Mesothelial cell of epicardium (in vitro differentiated cells): ENCODE measurements at regions not wholly inside any gene's neighbourhood (a gene's known extent, or its start where the extent isn't known, plus 50 kb on each side); places are given as distances from the start of the nearest gene placed in this dataset.

Experiments used
- DNase-seq, 2 experiments: peaks; one replicate each; pipeline ENCODE4 v3.0.0; 2021; ENCODE audit warnings: low spot score in 2 of 2; ENCODE audit not compliant: unreplicated experiment in 2 of 2
- H3K27ac Mint-ChIP-seq: 2 replicates; pipeline ENCODE4 v1.8.0; 2021; ENCODE audit warnings: mixed read lengths
- H3K27me3 Mint-ChIP-seq: 2 replicates; pipeline ENCODE4 v1.8.0; 2021; ENCODE audit warnings: low read depth, mixed read lengths
- H3K36me3 Mint-ChIP-seq: 2 replicates; pipeline ENCODE4 v1.8.0; 2021; ENCODE audit warnings: mixed read lengths
- H3K4me1 Mint-ChIP-seq: 2 replicates; pipeline ENCODE4 v1.8.0; 2021; ENCODE audit warnings: mixed read lengths
- H3K4me3 Mint-ChIP-seq: 2 replicates; pipeline ENCODE4 v1.8.0; 2021; ENCODE audit warnings: mild to moderate bottlenecking, moderate library complexity, mixed read lengths
- H3K9me3 Mint-ChIP-seq: 2 replicates; pipeline ENCODE4 v1.8.0; 2021; ENCODE audit warnings: mixed read lengths
- TF ChIP-seq, protein P1 (sequence below): fragments of 200-600 bp; sonication (generic); IDR thresholded peaks from one replicate; pipeline ENCODE4 v1.5.0; 2021; ENCODE audit warnings: antibody characterized with exemption; ENCODE audit not compliant: unreplicated experiment

GRCh38 chr11:10641912-10642697, 51.5 kb downstream of the IRAG1 start:
- Mint-ChIP-seq H3K4me3 (no peak overlapping the region), H3K4me1 (peaks cover 25% of the 10 kb centered on the region), H3K9me3 (no peaks in the 10 kb centered on the region), H3K27me3 (no peaks in the 10 kb centered on the region), H3K27ac (no peak overlapping the region), H3K36me3 (no peaks in the 10 kb centered on the region)
- TF ChIP-seq, protein P1, sequence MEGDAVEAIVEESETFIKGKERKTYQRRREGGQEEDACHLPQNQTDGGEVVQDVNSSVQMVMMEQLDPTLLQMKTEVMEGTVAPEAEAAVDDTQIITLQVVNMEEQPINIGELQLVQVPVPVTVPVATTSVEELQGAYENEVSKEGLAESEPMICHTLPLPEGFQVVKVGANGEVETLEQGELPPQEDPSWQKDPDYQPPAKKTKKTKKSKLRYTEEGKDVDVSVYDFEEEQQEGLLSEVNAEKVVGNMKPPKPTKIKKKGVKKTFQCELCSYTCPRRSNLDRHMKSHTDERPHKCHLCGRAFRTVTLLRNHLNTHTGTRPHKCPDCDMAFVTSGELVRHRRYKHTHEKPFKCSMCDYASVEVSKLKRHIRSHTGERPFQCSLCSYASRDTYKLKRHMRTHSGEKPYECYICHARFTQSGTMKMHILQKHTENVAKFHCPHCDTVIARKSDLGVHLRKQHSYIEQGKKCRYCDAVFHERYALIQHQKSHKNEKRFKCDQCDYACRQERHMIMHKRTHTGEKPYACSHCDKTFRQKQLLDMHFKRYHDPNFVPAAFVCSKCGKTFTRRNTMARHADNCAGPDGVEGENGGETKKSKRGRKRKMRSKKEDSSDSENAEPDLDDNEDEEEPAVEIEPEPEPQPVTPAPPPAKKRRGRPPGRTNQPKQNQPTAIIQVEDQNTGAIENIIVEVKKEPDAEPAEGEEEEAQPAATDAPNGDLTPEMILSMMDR: no peak
- DNase-seq: no peak

DNA sequence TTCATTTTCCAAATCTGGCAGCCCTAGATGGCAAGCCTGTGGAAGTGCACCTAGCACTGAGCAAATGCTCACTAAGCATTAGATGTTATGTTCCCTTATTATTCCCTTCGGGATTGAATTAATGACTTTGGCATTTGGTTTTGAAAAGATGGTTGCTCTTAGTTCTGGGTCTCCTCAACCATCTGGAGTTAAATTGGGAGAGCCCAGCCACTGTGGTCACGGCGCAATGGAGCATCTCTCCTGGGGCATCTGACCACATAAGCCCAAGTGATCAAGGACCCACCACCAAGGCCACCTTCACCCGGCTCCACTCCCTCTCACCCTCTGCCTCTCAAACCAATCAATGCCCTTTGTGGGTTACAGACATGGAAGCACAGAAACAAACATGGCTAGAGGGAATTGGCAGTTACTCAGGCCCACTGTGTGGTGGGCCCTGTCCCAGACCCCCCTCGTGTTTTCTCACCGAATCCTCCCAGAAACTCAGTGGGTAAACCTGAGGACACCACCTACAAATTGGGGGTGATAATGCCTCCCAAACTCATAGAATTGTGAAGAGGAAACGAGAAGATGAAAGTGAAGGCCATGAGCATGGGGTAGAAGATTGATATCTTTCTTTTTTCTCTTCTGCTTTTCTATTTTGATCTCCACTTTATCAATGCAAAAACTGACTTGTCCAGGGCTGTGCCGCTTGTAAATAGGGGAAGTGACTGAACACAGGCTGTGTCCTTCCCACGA, 52.2 kb downstream of the IRAG1 start:
- no peak for DNase-seq
- Mint-ChIP-seq H3K4me3 (no peak overlapping the region), H3K4me1 (peaks cover 25% of the 10 kb centered on the region)

DNA sequence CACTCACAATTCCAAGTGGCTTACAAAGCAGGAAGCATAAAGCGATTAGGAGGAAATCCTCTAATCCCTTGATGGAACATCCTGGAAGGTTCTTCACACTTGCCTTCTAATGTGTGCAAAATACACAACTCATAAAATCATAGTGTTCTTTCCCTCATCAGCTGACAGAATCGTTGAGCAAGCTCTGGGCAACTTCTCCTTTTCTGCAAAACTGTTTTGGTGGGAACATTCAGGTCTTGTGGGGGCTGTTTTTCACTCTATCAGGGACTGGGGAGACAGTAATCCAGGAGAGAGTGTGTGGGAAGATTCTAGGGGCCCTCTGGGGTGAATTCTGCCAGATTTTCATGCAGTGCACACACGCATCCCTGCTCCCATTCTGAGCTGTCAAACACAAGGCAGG, 53.2 kb downstream of the IRAG1 start:
- DNase-seq: no peak
- Mint-ChIP-seq H3K4me3 (no peak overlapping the region), H3K27me3 (no peaks in the 10 kb centered on the region), H3K4me1 (peaks cover 21% of the 10 kb centered on the region), H3K27ac (no peak overlapping the region), H3K36me3 (no peaks in the 10 kb centered on the region), H3K9me3 (no peaks in the 10 kb centered on the region)
- TF ChIP-seq, protein P1: no peak

More for the DNA sequence above, 52.2 kb downstream of the IRAG1 start:
- H3K27me3 Mint-ChIP-seq: no peaks in the 10 kb centered on the region
- no peak overlapping the region for H3K27ac Mint-ChIP-seq
- no peaks in the 10 kb centered on the region for H3K9me3 Mint-ChIP-seq
- H3K36me3 Mint-ChIP-seq: no peaks in the 10 kb centered on the region
- TF ChIP-seq, protein P1: no peak

DNA sequence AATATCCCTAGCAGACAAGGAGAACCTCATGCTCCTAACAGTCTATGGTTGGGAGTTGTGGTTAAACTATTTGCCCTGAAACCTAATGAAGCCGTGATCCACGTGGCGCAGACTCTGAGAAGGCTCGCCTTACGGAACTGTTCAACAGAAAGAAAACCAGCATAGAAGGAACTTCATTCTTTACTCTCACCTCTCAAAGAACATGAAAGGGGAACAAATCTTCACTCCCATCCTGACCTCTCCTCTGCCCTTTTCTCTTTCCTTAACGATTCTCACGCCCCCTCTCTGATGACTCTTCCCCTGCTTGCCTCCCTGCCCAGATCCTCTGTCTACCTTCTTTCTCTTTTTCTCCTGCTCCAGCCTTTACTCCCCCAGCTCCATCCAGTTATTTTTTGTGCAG, 54.2 kb downstream of the IRAG1 start:
- Mint-ChIP-seq H3K9me3 (no peaks in the 10 kb centered on the region), H3K27ac (peak overlapping the region; percentile 21), H3K27me3 (no peaks in the 10 kb centered on the region), H3K36me3 (no peaks in the 10 kb centered on the region), H3K4me3 (no peak overlapping the region), H3K4me1 (peaks cover 21% of the 10 kb centered on the region)
- TF ChIP-seq, protein P1: no peak
- DNase-seq: no peak

DNA sequence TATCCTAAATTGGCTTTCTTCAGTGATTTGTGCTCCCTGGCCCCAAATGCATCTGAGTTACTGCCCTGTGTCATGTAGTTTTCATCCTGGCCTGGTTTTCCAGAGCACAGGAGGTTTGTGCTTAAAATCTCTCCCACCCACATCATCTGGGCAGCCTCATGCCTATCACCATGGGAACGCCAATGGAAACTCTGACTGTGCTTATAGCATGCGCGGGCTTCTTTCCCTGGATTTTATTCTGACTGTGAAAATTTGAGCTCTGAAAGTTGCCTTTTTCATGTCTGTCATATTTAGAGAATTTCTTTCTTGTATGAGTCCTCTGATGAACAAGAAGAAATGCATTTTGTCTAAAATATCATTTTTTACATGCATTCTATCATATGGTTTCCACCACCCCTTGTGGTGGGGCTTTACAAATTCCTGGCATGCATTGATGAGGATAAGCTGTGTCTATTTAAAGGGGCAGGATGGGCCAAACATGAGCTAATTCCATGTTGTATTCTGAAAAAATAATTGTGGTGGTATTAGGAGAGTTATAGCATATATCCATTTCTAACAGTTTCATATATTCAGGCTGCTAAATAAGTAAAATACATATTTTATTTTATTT, 55.1 kb downstream of the IRAG1 start:
- DNase-seq: no peak
- Mint-ChIP-seq H3K27ac (peak overlapping the region; percentile 0), H3K36me3 (no peaks in the 10 kb centered on the region), H3K4me1 (peaks cover 22% of the 10 kb centered on the region), H3K27me3 (no peaks in the 10 kb centered on the region), H3K9me3 (no peaks in the 10 kb centered on the region), H3K4me3 (no peak overlapping the region)
- TF ChIP-seq, protein P1: no peak
